ENCODE measurements at regions not wholly inside any gene's neighbourhood (a gene's known extent, or its start where the extent isn't known, plus 50 kb on each side); places are given as distances from the start of the nearest gene placed in this dataset.

DNA sequence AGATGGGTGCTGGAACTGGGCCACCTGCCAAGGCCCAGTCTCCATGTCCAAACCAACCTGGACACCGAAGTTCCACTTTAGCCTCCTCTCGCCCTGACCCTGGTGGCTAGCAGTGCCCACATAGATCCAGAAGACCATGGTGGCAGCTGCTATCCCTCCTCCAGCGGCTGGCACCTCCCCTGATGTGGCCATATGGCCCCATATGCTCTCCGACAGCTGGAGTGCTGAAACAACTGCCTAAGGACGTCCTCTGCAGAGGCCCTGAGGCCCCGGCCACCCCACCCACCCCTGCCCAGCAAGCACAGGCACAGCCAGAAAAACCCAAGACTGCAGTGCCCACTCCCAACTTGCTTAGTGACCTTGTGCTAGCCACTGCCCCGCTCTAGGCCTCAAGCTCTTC is 182.3 kb upstream of the LINGO1 start:
- TF ChIP-seq, protein P1, sequence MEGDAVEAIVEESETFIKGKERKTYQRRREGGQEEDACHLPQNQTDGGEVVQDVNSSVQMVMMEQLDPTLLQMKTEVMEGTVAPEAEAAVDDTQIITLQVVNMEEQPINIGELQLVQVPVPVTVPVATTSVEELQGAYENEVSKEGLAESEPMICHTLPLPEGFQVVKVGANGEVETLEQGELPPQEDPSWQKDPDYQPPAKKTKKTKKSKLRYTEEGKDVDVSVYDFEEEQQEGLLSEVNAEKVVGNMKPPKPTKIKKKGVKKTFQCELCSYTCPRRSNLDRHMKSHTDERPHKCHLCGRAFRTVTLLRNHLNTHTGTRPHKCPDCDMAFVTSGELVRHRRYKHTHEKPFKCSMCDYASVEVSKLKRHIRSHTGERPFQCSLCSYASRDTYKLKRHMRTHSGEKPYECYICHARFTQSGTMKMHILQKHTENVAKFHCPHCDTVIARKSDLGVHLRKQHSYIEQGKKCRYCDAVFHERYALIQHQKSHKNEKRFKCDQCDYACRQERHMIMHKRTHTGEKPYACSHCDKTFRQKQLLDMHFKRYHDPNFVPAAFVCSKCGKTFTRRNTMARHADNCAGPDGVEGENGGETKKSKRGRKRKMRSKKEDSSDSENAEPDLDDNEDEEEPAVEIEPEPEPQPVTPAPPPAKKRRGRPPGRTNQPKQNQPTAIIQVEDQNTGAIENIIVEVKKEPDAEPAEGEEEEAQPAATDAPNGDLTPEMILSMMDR (IDR thresholded peaks at IDR 0.05) = no peak
- TF ChIP-seq POLR2A (IDR thresholded peaks at IDR 0.05) (no peak), EP300 (IDR thresholded peaks at IDR 0.05) (no peak)

Data from ovary (tissue), 3 donors.